ENCODE measurements at regions not wholly inside any gene's neighbourhood (a gene's known extent, or its start where the extent isn't known, plus 50 kb on each side); places are given as distances from the start of the nearest gene placed in this dataset.

- TF ChIP-seq CTCF (IDR thresholded peaks at IDR 0.05; ENCODE audit: partially characterized antibody, unreplicated experiment): no peak
- H3K4me1 Mint-ChIP-seq (ENCODE audit: low read depth, unreplicated experiment): no peaks in the 10 kb centered on the region
- no peak overlapping the region for H3K27ac Mint-ChIP-seq (ENCODE audit: unreplicated experiment)
- no peak overlapping the region for H3K4me3 Mint-ChIP-seq (ENCODE audit: unreplicated experiment)
- H3K9me3 Mint-ChIP-seq (ENCODE audit: unreplicated experiment): no peaks in the 10 kb centered on the region
- H3K27me3 Mint-ChIP-seq (ENCODE audit: unreplicated experiment): no peaks in the 10 kb centered on the region
- no peaks in the 10 kb centered on the region for H3K36me3 Mint-ChIP-seq (ENCODE audit: unreplicated experiment)
- no peak for DNase-seq
Measured at GRCh38 chr5:158344376-158344775, 485.4 kb upstream of the CLINT1 start.

- TF ChIP-seq CTCF (IDR thresholded peaks at IDR 0.05; ENCODE audit: partially characterized antibody, unreplicated experiment): no peak
- no peaks in the 10 kb centered on the region for H3K4me1 Mint-ChIP-seq (ENCODE audit: low read depth, unreplicated experiment)
- H3K36me3 Mint-ChIP-seq (ENCODE audit: unreplicated experiment): peaks cover 10% of the 10 kb centered on the region
- no peak overlapping the region for H3K27ac Mint-ChIP-seq (ENCODE audit: unreplicated experiment)
- no peak overlapping the region for H3K4me3 Mint-ChIP-seq (ENCODE audit: unreplicated experiment)
- DNase-seq: no peak
- peaks cover 2% of the 10 kb centered on the region for H3K27me3 Mint-ChIP-seq (ENCODE audit: unreplicated experiment)
- H3K9me3 Mint-ChIP-seq (ENCODE audit: unreplicated experiment): peaks cover 4% of the 10 kb centered on the region
Measured at GRCh38 chr5:158340608-158341007, 481.7 kb upstream of the CLINT1 start.

GRCh38 chr5:158326256-158326655, 467.3 kb upstream of the CLINT1 start:
- Mint-ChIP-seq H3K9me3 (ENCODE audit: unreplicated experiment) (peaks cover 1% of the 10 kb centered on the region), H3K27ac (ENCODE audit: unreplicated experiment) (no peak overlapping the region), H3K36me3 (ENCODE audit: unreplicated experiment) (peaks cover 5% of the 10 kb centered on the region), H3K4me1 (ENCODE audit: low read depth, unreplicated experiment) (no peaks in the 10 kb centered on the region), H3K27me3 (ENCODE audit: unreplicated experiment) (no peaks in the 10 kb centered on the region), H3K4me3 (ENCODE audit: unreplicated experiment) (no peak overlapping the region)
- no peak for DNase-seq
- TF ChIP-seq CTCF (IDR thresholded peaks at IDR 0.05; ENCODE audit: partially characterized antibody, unreplicated experiment): no peak

- Mint-ChIP-seq H3K4me3 (ENCODE audit: unreplicated experiment) (no peak overlapping the region), H3K9me3 (ENCODE audit: unreplicated experiment) (peaks cover 1% of the 10 kb centered on the region), H3K27me3 (ENCODE audit: unreplicated experiment) (no peaks in the 10 kb centered on the region), H3K27ac (ENCODE audit: unreplicated experiment) (no peak overlapping the region), H3K36me3 (ENCODE audit: unreplicated experiment) (no peaks in the 10 kb centered on the region), H3K4me1 (ENCODE audit: low read depth, unreplicated experiment) (no peaks in the 10 kb centered on the region)
- no peak for DNase-seq
- TF ChIP-seq CTCF (IDR thresholded peaks at IDR 0.05; ENCODE audit: partially characterized antibody, unreplicated experiment): no peak
Measured at GRCh38 chr5:158324236-158324635, 465.3 kb upstream of the CLINT1 start.

GRCh38 chr5:158322620-158323019, 463.7 kb upstream of the CLINT1 start:
- H3K9me3 Mint-ChIP-seq (ENCODE audit: unreplicated experiment): peaks cover 1% of the 10 kb centered on the region
- H3K27me3 Mint-ChIP-seq (ENCODE audit: unreplicated experiment): no peaks in the 10 kb centered on the region
- no peaks in the 10 kb centered on the region for H3K36me3 Mint-ChIP-seq (ENCODE audit: unreplicated experiment)
- peaks cover 3% of the 10 kb centered on the region for H3K4me1 Mint-ChIP-seq (ENCODE audit: low read depth, unreplicated experiment)
- no peak overlapping the region for H3K27ac Mint-ChIP-seq (ENCODE audit: unreplicated experiment)
- no peak overlapping the region for H3K4me3 Mint-ChIP-seq (ENCODE audit: unreplicated experiment)
- TF ChIP-seq CTCF (IDR thresholded peaks at IDR 0.05; ENCODE audit: partially characterized antibody, unreplicated experiment): no peak
- no peak for DNase-seq

Data from glutamatergic neuron (in vitro differentiated cells).